HEK293 (cell line): ENCODE measurements at regions not wholly inside any gene's neighbourhood (a gene's known extent, or its start where the extent isn't known, plus 50 kb on each side); places are given as distances from the start of the nearest gene placed in this dataset.

Source experiments
- OSR2 ChIP-seq: fragments of 450-650 bp; formaldehyde crosslinking; IDR thresholded peaks from 2 replicates; pipeline ENCODE4 v1.5.1; 2016; ENCODE audit warnings: missing biosample characterization, missing genetic modification characterization
- YY1 ChIP-seq: fragments of 450-650 bp; formaldehyde crosslinking; IDR thresholded peaks from 2 replicates; pipeline ENCODE4 v1.5.1; 2018; ENCODE audit warnings: missing biosample characterization, missing genetic modification characterization
- ZNF24 ChIP-seq: fragments of 450-650 bp; formaldehyde crosslinking; IDR thresholded peaks from 2 replicates; pipeline ENCODE4 v1.5.1; 2016; ENCODE audit warnings: missing biosample characterization, missing genetic modification characterization
- ZNF266 ChIP-seq: fragments of 450-650 bp; formaldehyde crosslinking; IDR thresholded peaks from 2 replicates; pipeline ENCODE4 v1.5.1; 2016; ENCODE audit warnings: missing biosample characterization, missing genetic modification characterization, low read depth
- ZNF510 ChIP-seq: fragments of 450-650 bp; formaldehyde crosslinking; IDR thresholded peaks from 2 replicates; pipeline ENCODE4 v1.5.1; 2018; ENCODE audit warnings: mild to moderate bottlenecking, missing genetic modification characterization, missing biosample characterization; ENCODE audit not compliant: insufficient replicate concordance
- ZNF558 ChIP-seq: fragments of 450-650 bp; formaldehyde crosslinking; IDR thresholded peaks from 2 replicates; pipeline ENCODE4 v1.5.1; 2016; ENCODE audit warnings: missing biosample characterization, missing genetic modification characterization
- ZNF580 ChIP-seq: fragments of 450-650 bp; formaldehyde crosslinking; IDR thresholded peaks from 2 replicates; pipeline ENCODE4 v1.5.1; 2016; ENCODE audit warnings: missing biosample characterization, missing genetic modification characterization
- ZSCAN5A ChIP-seq: fragments of 450-650 bp; formaldehyde crosslinking; IDR thresholded peaks from 2 replicates; pipeline ENCODE4 v1.5.1; 2016; ENCODE audit warnings: missing biosample characterization, missing genetic modification characterization

DNA sequence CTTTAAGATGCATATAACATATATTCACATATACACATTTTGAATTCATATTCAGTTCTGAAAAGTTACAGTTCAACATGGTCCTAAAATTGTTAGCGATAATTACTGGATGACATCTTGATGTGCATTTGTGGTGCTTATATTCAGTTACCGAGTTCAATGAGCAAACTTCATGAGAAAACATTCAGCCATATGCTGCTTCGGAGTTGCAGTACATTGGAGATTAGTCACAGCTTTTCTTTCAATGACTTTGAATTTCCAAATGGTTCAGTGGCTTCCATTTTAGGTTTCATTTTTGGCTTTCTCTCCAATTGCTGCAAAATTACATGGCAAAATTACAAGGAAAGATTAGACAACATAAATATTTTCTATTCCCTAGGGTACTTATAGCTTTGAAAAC, 198.3 kb upstream of the CNTN3 start:
- no peak for TF ChIP-seq ZSCAN5A (tag by site-specific recombination)
- no peak for TF ChIP-seq ZNF510 (tag by site-specific recombination)
- TF ChIP-seq ZNF558 = no peak
- no peak for TF ChIP-seq YY1 (tag by site-specific recombination)
- no peak for TF ChIP-seq ZNF24 (tag by site-specific recombination)
- no peak for TF ChIP-seq ZNF580 (tag by site-specific recombination)
- no peak for TF ChIP-seq OSR2 (tag by site-specific recombination)
- no peak for TF ChIP-seq ZNF266 (tag by site-specific recombination)
